CD4-positive, CD25-positive, alpha-beta regulatory T cell (primary cell): ENCODE measurements at regions not wholly inside any gene's neighbourhood (a gene's known extent, or its start where the extent isn't known, plus 50 kb on each side); places are given as distances from the start of the nearest gene placed in this dataset.

Source experiments
- ATAC-seq, 2 donors: fragments of 150-1000 bp; cut with Tn5 transposase; one replicate each; pipeline ENCODE4 v1.10.0; 2021; ENCODE audit warnings: low read depth in 2 of 2, moderate number of reproducible peaks in 2 of 2, moderate library complexity in 1 of 2
- DNase-seq, 3 donors: peaks; one replicate each; pipeline versions ENCODE4 v3.0.0 to v3.0.0-alpha.2; 2012 to 2022; ENCODE audit warnings: mixed read lengths in 1 of 3
- H3K27ac ChIP-seq: one replicate; pipeline ENCODE4 v1.7.0; 2013; ENCODE audit warnings: mild to moderate bottlenecking, low read length; ENCODE audit not compliant: insufficient read depth, poor library complexity, severe bottlenecking
- H3K27me3 ChIP-seq: one replicate; pipeline ENCODE4 v1.7.0; 2013; ENCODE audit warnings: low read length; ENCODE audit not compliant: control insufficient read depth, insufficient read depth
- H3K36me3 ChIP-seq: one replicate; pipeline ENCODE4 v1.7.0; 2013; ENCODE audit warnings: mild to moderate bottlenecking, low read length, moderate library complexity; ENCODE audit not compliant: control insufficient read depth, insufficient read depth
- H3K4me1 ChIP-seq: 2 replicates; pipeline ENCODE4 v1.7.0; 2013; ENCODE audit warnings: mild to moderate bottlenecking, low read length; ENCODE audit not compliant: insufficient read depth, control insufficient read depth, poor library complexity, severe bottlenecking
- H3K4me3 ChIP-seq: one replicate; pipeline ENCODE4 v1.7.0; 2013; ENCODE audit warnings: low read depth, mild to moderate bottlenecking, low read length, moderate library complexity
- H3K9me3 ChIP-seq, 2 experiments: 1 replicate in 1 of 2; 2 replicates in 1 of 2; pipeline ENCODE4 v1.7.0; 2013; ENCODE audit warnings: low read length in 2 of 2, mild to moderate bottlenecking in 1 of 2, moderate library complexity in 1 of 2; ENCODE audit not compliant: control insufficient read depth in 2 of 2
- H3K27ac Mint-ChIP-seq, 3 donors: one replicate each; pipeline ENCODE4 v1.8.0; 2020 to 2022; ENCODE audit warnings: mild to moderate bottlenecking in 3 of 3, mixed read lengths in 3 of 3, moderate library complexity in 2 of 3
- H3K27me3 Mint-ChIP-seq: one replicate; pipeline ENCODE4 v1.8.0; 2022; ENCODE audit warnings: mild to moderate bottlenecking, mixed read lengths
- H3K36me3 Mint-ChIP-seq: one replicate; pipeline ENCODE4 v1.8.0; 2020; ENCODE audit warnings: mixed read lengths
- H3K4me1 Mint-ChIP-seq, 4 donors: one replicate each; pipeline ENCODE4 v1.8.0; 2020 to 2022; ENCODE audit warnings: mixed read lengths in 4 of 4, mild to moderate bottlenecking in 1 of 4
- H3K4me3 Mint-ChIP-seq, 4 donors: one replicate each; pipeline ENCODE4 v1.8.0; 2020 to 2022; ENCODE audit warnings: mild to moderate bottlenecking in 4 of 4, mixed read lengths in 4 of 4, moderate library complexity in 3 of 4
- H3K9me3 Mint-ChIP-seq, 7 donors: one replicate each; pipeline ENCODE4 v1.8.0; 2020 to 2022; ENCODE audit warnings: mixed read lengths in 7 of 7, mild to moderate bottlenecking in 3 of 7, moderate library complexity in 2 of 7

DNA sequence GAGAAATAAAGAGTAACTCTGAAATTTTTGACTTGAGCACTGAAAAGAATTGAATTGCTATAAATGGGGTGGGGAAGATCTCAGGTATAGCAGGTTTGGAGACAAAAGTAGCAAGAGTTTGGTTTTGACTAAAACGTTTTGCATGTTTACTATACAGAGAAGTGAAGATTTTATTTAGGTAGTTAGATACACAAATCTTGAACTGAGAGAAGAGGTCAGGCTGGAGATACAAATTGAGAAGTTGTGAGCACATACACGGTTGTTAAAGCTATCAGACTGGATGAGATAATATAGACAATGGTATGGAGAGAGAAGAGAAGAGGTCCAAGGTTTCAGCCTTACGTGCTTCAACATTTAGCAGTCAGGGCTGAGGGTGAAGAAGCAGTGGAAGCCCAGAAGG lies 420.9 kb downstream of the FOXO1 start:
- Mint-ChIP-seq H3K36me3 (peaks cover 7% of the 10 kb centered on the region), H3K4me1 (peaks cover 0 to 12% (median 3%) of the 10 kb centered on the region in 4 donors), H3K9me3 (peaks cover 3 to 9% (median 5%) of the 10 kb centered on the region in 7 donors), H3K27ac (no peak overlapping the region), H3K27me3 (no peaks in the 10 kb centered on the region), H3K4me3 (no peak overlapping the region)
- Histone ChIP-seq H3K27ac (no peak overlapping the region), H3K27me3 (no peaks in the 10 kb centered on the region), H3K4me3 (no peak overlapping the region), H3K36me3 (no peaks in the 10 kb centered on the region), H3K4me1 (no peaks in the 10 kb centered on the region), H3K9me3 (peaks cover 0 to 6% of the 10 kb centered on the region in 2 experiments)
- ATAC-seq (no peak), DNase-seq (no peak)

DNA sequence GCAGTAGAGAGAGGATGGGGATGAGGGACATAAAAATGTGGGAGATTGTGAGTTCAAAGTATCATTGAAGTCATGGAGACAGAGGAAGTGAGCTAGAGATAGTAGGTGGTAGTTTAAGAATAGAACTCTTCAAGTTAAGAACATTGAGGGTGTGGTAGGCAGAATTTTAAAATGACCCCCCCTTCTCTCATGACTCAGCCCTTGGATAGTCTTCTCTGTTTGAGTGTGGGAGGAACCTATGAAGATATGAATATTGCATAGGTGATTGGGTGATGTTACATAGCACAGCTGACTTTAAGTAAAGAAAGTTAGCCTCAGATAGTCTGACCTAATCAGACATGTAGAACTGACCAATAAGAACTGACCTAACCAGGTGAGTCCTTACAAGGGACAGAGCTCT lies 418.6 kb downstream of the FOXO1 start:
- no peak overlapping the region for H3K4me3 Mint-ChIP-seq
- H3K36me3 Mint-ChIP-seq, result peaks cover 7% of the 10 kb centered on the region
- peak overlapping the region in 1 of 3 donors; percentile 60 for H3K27ac Mint-ChIP-seq
- no peak overlapping the region for H3K4me3 ChIP-seq
- no peaks in the 10 kb centered on the region for H3K27me3 ChIP-seq
- H3K27ac ChIP-seq, result no peak overlapping the region
- peaks cover 0 to 23% (median 16%) of the 10 kb centered on the region in 4 donors for H3K4me1 Mint-ChIP-seq
- peaks cover 0 to 6% of the 10 kb centered on the region in 2 experiments for H3K9me3 ChIP-seq
- H3K27me3 Mint-ChIP-seq, result no peaks in the 10 kb centered on the region
- no peak for ATAC-seq
- no peaks in the 10 kb centered on the region for H3K36me3 ChIP-seq
- H3K9me3 Mint-ChIP-seq, result peaks cover 3 to 9% (median 5%) of the 10 kb centered on the region in 7 donors
- peaks cover 6% of the 10 kb centered on the region for H3K4me1 ChIP-seq
- DNase-seq, result no peak

DNA sequence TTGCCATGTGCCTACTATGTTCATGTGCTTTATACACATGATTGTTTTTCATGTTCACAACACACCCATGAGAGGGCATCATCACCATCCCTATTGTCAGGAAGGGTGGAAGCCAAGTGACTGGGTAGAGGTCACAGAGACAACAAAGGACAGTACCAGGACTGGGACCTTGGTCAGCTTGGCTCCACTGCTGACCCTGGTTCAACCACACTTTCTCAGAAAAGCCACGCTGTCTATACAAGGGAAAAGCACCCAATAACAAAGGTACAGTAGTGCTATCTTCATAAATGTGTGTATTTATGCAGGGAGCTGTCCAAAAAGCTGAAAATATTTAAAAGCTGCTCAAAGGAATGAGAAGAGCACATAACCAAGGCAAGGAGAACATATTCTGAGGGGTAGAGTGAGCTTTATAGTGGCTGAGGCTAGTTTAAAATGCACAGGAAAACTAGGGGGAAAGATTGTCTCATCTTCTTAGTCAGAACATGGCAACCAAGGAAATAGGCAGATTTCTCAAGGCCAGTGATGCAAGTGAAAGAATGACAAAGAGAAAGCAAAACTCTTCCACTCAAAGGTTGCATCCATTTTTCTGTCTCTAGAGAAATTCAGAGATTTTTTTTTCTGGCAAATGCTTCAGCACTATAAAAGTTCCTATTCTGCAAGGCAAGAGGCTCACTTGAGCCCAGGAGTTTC lies 415.0 kb downstream of the FOXO1 start:
- H3K27me3 Mint-ChIP-seq, result no peaks in the 10 kb centered on the region
- H3K9me3 ChIP-seq, result peaks cover 0 to 6% of the 10 kb centered on the region in 2 experiments
- H3K4me3 ChIP-seq, result no peak overlapping the region
- no peak overlapping the region for H3K4me3 Mint-ChIP-seq
- no peaks in the 10 kb centered on the region for H3K27me3 ChIP-seq
- ATAC-seq, result peak; percentile 34 to 44
- H3K36me3 ChIP-seq, result no peaks in the 10 kb centered on the region
- peaks cover 7% of the 10 kb centered on the region for H3K36me3 Mint-ChIP-seq
- DNase-seq, result peak in 1 of 3 donors; percentile 59
- peaks cover 6% of the 10 kb centered on the region for H3K4me1 ChIP-seq
- peaks cover 0 to 9% (median 3%) of the 10 kb centered on the region in 7 donors for H3K9me3 Mint-ChIP-seq
- peaks cover 8 to 36% (median 11%) of the 10 kb centered on the region in 4 donors for H3K4me1 Mint-ChIP-seq
- no peak overlapping the region for H3K27ac ChIP-seq
- peak overlapping the region in 1 of 3 donors; percentile 1 for H3K27ac Mint-ChIP-seq

DNA sequence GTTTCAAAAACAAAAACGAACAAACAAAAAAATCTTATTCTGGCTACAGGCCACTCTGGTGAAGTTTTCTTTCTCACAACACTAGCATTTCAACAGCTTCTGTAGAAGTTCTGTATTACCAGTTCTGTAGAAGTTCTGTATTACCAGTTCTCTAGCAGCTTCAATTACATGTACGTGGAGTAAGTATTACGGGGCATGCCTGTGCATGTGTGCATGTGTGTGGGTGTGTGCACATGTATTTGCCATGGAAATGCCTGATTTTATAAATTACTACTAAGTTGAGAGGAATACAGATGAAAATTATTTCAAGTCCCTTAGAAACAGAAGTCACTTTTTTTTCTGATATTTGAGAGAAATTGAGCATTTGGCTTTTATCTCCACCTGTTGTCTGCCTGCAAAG lies 414.2 kb downstream of the FOXO1 start:
- peaks cover 7% of the 10 kb centered on the region for H3K36me3 Mint-ChIP-seq
- ATAC-seq, result no peak
- peak overlapping the region in 1 of 3 donors; percentile 81 for H3K27ac Mint-ChIP-seq

DNA sequence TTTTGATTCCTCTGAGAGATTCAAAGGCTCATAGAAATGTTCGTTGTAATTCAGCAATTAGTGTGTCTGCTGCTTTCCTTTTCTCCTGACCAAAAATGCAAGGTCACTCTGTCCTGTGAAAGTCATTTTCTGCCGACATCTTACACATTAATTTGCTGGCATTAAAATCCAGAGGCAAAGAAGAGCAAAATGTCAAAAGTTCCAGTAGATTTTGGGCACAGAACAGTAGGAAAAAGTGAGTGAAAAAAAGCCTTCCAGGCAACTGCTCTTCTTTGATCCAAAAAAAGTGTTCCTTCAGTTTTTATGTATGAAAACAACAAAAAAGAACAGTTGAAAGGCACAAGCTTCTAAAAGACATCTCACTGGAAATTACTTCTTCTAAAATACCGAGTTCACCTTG lies 413.8 kb downstream of the FOXO1 start:
- no peak overlapping the region for H3K27ac ChIP-seq
- H3K36me3 Mint-ChIP-seq, result peaks cover 7% of the 10 kb centered on the region
- H3K4me3 ChIP-seq, result no peak overlapping the region
- peaks cover 8 to 34% (median 9%) of the 10 kb centered on the region in 4 donors for H3K4me1 Mint-ChIP-seq
- DNase-seq (no peak), ATAC-seq (no peak)
- H3K4me1 ChIP-seq, result peaks cover 6% of the 10 kb centered on the region
- no peak overlapping the region for H3K4me3 Mint-ChIP-seq
- peak overlapping the region in 2 of 3 donors; percentile 28 to 81 for H3K27ac Mint-ChIP-seq
- H3K9me3 ChIP-seq, result peaks cover 0 to 6% of the 10 kb centered on the region in 2 experiments
- no peaks in the 10 kb centered on the region for H3K27me3 ChIP-seq
- no peaks in the 10 kb centered on the region for H3K27me3 Mint-ChIP-seq
- H3K9me3 Mint-ChIP-seq, result peaks cover 0 to 9% (median 4%) of the 10 kb centered on the region in 7 donors
- no peaks in the 10 kb centered on the region for H3K36me3 ChIP-seq

More for the DNA sequence above, 414.2 kb downstream of the FOXO1 start:
- no peaks in the 10 kb centered on the region for H3K27me3 ChIP-seq
- Mint-ChIP-seq H3K9me3 (peaks cover 0 to 9% (median 4%) of the 10 kb centered on the region in 7 donors), H3K4me3 (no peak overlapping the region), H3K4me1 (peaks cover 8 to 36% (median 11%) of the 10 kb centered on the region in 4 donors), H3K27me3 (no peaks in the 10 kb centered on the region)
- no peak overlapping the region for H3K4me3 ChIP-seq
- H3K9me3 ChIP-seq, result peaks cover 0 to 6% of the 10 kb centered on the region in 2 experiments
- no peaks in the 10 kb centered on the region for H3K36me3 ChIP-seq
- H3K4me1 ChIP-seq, result peaks cover 6% of the 10 kb centered on the region
- no peak for DNase-seq
- no peak overlapping the region for H3K27ac ChIP-seq

DNA sequence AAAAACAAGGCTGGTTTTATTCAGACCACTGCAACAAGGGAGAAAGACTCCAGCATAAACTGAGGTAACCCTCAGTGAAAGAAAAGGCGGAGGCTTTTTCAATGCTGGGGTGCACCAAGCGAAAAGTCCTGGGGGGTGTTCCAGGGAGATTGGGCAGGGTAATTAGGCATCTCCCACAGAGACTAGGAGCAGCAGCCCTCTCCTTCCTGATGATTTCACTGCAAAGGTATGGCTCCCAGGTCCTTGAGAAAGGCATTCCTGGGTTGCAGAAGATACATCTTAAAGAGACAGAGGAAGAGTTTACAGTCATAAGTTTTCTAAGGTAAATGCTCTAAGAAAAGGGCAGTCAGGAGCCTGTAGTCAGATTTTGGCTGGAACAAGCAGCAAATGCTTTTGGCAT lies 412.0 kb downstream of the FOXO1 start:
- ATAC-seq (no peak), DNase-seq (no peak)
- Histone ChIP-seq H3K4me3 (no peak overlapping the region), H3K36me3 (no peaks in the 10 kb centered on the region), H3K9me3 (peaks cover 0 to 2% of the 10 kb centered on the region in 2 experiments), H3K27ac (no peak overlapping the region), H3K4me1 (peaks cover 6% of the 10 kb centered on the region), H3K27me3 (no peaks in the 10 kb centered on the region)
- peaks cover 0 to 3% (median 0%) of the 10 kb centered on the region in 7 donors for H3K9me3 Mint-ChIP-seq
- no peak overlapping the region for H3K27ac Mint-ChIP-seq
- no peaks in the 10 kb centered on the region for H3K27me3 Mint-ChIP-seq
- peaks cover 8 to 33% (median 10%) of the 10 kb centered on the region in 4 donors for H3K4me1 Mint-ChIP-seq
- H3K4me3 Mint-ChIP-seq, result no peak overlapping the region
- no peaks in the 10 kb centered on the region for H3K36me3 Mint-ChIP-seq

DNA sequence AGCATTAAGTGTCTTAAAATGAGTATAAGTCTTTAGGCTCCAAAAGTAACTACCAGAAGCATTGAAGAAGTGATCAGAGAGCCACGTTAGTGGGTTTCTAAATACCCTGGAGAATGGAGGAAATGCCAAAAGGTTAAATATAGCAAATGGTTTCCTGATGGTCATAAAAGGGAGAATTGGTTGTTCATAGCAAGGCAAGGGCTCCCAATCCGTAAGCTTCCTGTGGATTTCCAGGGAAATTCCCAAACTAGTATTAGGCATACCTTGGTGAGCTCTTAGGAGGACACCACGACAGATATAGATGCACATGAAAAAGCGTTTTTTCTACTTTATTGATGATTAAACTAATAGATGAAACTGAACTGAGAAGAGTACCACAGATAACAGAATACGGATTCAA lies 410.9 kb downstream of the FOXO1 start:
- no peaks in the 10 kb centered on the region for H3K36me3 ChIP-seq
- H3K27me3 Mint-ChIP-seq, result no peaks in the 10 kb centered on the region
- H3K4me1 Mint-ChIP-seq, result peaks cover 8 to 33% (median 12%) of the 10 kb centered on the region in 4 donors

DNA sequence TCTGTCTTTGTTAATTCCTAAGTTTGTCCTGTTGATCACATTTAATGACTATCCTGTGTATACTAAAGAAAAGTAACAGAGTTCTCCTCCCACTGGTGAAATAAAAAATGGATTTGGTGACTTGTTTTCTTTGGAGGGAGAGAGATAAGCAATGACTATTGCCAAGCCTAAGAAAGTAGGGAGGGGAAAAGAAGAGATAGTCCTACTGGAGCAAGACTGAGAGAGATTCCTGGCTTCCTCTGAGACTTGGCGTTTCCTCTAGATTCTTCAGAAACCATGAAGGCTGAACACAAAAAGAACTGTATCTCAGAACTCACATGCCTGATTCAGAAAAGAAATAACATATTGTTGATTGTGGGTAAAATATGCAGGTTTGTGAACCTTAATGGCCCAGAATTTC lies 406.5 kb downstream of the FOXO1 start:
- H3K4me3 ChIP-seq, result no peak overlapping the region
- H3K9me3 Mint-ChIP-seq, result peaks cover 0 to 4% (median 0%) of the 10 kb centered on the region in 7 donors
- DNase-seq (no peak), ATAC-seq (no peak)
- H3K27ac Mint-ChIP-seq, result no peak overlapping the region
- no peaks in the 10 kb centered on the region for H3K36me3 ChIP-seq
- no peaks in the 10 kb centered on the region for H3K27me3 ChIP-seq
- no peak overlapping the region for H3K4me3 Mint-ChIP-seq
- peaks cover 4% of the 10 kb centered on the region for H3K27me3 Mint-ChIP-seq
- no peaks in the 10 kb centered on the region for H3K4me1 ChIP-seq
- no peaks in the 10 kb centered on the region for H3K9me3 ChIP-seq
- peaks cover 0 to 6% (median 5%) of the 10 kb centered on the region in 4 donors for H3K4me1 Mint-ChIP-seq
- no peak overlapping the region for H3K27ac ChIP-seq
- H3K36me3 Mint-ChIP-seq, result no peaks in the 10 kb centered on the region

More for the DNA sequence above, 410.9 kb downstream of the FOXO1 start:
- no peaks in the 10 kb centered on the region for H3K9me3 ChIP-seq
- peaks cover 6% of the 10 kb centered on the region for H3K4me1 ChIP-seq
- H3K27ac ChIP-seq, result no peak overlapping the region
- ATAC-seq (no peak), DNase-seq (no peak)
- no peak overlapping the region for H3K4me3 Mint-ChIP-seq
- H3K36me3 Mint-ChIP-seq, result no peaks in the 10 kb centered on the region
- no peak overlapping the region for H3K27ac Mint-ChIP-seq
- H3K9me3 Mint-ChIP-seq, result peaks cover 0 to 3% (median 0%) of the 10 kb centered on the region in 7 donors
- H3K27me3 ChIP-seq, result no peaks in the 10 kb centered on the region
- H3K4me3 ChIP-seq, result no peak overlapping the region
